NCI-H2081 (cell line): ENCODE measurements at regions not wholly inside any gene's neighbourhood (a gene's known extent, or its start where the extent isn't known, plus 50 kb on each side); places are given as distances from the start of the nearest gene placed in this dataset.
A peak's percentile ranks its signal among the peaks of the same experiment; 100 is the strongest.

Source experiments
- DNase-seq, 2 experiments: peaks; one replicate each; lab custom pipeline; 2025; lab: John Stamatoyannopoulos, UW

DNA sequence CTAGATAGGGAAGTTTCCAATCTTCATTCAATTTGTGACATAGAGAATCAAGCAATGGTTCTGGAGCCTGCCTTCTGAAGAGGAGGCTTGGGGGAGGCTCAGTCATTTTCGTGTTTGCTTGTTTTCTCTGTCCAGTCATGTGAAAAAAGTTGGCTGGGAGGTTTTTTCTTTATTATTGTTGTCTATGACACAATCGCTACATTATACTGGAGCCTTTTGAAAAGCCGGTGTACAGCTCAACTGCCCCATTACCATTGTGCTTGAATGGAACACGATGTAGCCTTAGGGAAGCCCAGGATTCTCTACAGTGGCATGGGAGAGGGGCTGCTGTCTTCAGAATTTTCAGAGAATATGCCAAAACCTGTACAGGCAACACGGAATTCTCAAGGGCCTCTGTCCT lies 57.9 kb upstream of the NCAM1 start:
- peak; percentile 37 to 68 for DNase-seq

DNA sequence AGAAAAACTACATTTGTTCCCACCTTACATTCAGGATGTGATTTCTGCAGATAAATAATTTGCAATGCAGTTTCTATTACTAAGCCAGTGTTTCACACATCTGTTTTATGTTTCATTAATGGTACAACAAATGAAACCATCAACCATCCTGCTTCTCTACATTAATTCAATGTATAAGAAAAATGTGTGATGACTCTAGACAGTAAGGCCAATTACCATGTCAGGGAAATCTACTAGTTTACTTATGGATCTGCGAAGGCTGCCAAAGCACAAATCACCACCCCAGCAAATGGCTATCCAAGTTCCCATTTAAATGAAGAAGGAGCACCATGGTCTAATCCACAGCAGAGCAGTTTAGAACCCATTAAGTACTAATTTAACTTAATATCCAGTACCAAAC lies 50.1 kb upstream of the NCAM1 start:
- no peak for DNase-seq
